Fibroblast of the aortic adventitia (primary cell): ENCODE measurements at regions not wholly inside any gene's neighbourhood (a gene's known extent, or its start where the extent isn't known, plus 50 kb on each side); places are given as distances from the start of the nearest gene placed in this dataset.

Source experiments
- DNase-seq: peaks from one replicate; pipeline ENCODE4 v3.0.0-alpha.2; 2010; ENCODE audit warnings: low read depth
- H3K4me3 ChIP-seq: 2 replicates; pipeline ENCODE4 v1.5.1; 2011; ENCODE audit warnings: low read depth, mild to moderate bottlenecking, control low read depth, low read length, moderate library complexity
- CTCF ChIP-seq: IDR thresholded peaks from 2 replicates; pipeline ENCODE4 v1.5.1; 2011; ENCODE audit warnings: mild to moderate bottlenecking, low read length, control low read depth, inconsistent platforms; ENCODE audit not compliant: insufficient read depth

DNA sequence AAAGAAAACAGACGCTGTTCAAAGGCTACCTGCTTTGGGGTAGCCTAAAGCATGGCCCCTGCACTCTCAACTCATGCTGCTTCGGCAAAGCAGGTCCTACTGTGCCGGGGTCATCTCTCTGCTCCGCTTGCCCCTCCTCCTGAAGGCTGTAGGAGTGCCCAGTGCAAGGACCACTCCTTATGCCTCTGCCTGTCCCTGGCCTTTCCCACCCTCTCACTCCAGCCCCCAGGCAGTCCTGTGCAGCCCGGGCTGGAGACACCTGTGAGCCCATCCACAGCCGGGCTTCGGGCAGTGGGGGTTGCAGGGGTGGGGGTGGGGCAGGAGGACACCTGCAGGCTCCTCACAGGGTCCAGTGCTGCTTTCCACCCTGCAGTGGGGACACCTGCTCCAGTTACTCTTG is 69.1 kb downstream of the ACKR3 start:
- H3K4me3 ChIP-seq, result no peak overlapping the region
- no peak for TF ChIP-seq CTCF
- no peak for DNase-seq

GRCh38 chr2:236639461-236640235 is 70.0 kb downstream of the ACKR3 start:
- DNase-seq, result no peak
- no peak overlapping the region for H3K4me3 ChIP-seq
- no peak for TF ChIP-seq CTCF

DNA sequence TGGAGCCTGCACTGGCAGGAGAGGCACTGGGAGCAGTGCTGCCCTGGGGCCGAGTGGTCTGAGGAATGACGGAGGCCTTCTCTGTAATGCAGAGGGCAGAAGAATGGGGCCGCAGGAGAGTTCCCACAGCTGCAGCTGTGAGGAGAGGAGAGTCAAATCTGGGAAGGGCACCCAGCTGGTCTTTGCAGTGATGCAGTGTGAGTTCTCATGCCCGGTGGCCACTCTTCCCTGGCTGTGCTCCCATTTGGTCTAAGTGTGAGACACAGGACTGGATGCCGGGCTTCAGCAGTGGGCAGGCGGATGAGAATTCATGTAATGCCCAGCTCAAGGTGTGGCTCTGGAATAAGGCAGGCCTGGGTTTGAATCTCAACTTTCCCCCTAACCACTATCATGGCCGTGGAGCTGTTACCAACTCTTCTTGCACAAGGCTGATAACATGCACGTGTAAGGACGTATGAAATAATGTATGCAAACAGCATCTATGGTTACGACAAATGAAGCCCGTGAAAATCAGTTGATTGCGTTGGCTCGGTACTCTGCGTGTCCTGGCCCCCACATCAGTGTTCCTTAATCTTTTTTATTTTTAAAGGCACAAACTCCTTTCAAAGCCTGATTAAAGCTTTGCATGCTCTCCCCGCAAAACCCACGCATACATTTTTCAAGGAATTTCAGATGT is 71.6 kb downstream of the ACKR3 start:
- no peak overlapping the region for H3K4me3 ChIP-seq
- no peak for DNase-seq
- TF ChIP-seq CTCF, result no peak

DNA sequence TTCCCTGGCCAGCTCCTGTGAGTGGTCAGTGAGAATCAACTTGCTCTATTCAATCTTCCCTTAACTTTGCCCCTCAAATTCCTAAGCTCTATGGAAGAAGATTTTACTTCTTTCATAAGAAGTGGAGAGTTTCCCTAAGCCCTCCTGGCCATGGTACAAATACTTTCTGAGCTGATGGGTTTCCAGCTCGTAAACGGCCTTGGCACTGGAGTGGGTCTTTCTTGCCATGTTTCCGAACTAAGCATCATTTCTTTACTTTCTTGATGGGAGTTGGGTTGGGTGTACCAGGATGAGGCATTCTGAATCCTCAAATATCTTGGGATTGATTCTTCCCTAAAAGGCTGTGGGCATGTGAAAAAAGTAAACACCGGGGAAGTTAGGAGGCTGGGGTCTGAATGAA is 72.5 kb downstream of the ACKR3 start:
- H3K4me3 ChIP-seq, result no peak overlapping the region
- TF ChIP-seq CTCF, result no peak
- peak; percentile 86 for DNase-seq

GRCh38 chr2:236642584-236643291 is 73.1 kb downstream of the ACKR3 start:
- DNase-seq, result peak; percentile 100
- TF ChIP-seq CTCF, result no peak
- H3K4me3 ChIP-seq, result peak overlapping the region; percentile 13

DNA sequence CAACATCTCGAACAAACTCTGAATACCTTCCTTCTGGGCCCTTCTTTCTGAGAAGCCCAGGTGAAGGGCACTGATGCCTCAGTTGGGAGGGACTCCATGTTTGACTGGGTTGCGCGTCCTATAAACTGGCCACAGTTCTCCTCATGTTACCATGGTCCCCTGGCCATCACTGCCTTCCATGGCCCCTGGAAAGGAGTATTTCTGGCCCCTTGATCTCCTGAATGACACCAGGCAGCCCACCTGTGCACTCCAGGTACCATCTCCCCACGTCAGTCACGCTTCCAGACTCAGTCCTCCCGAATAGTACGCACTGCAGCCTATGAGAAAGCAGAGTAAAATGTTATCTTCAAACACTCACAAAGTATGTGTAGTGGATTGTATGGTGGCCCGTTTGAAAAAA is 73.9 kb downstream of the ACKR3 start:
- no peak overlapping the region for H3K4me3 ChIP-seq
- TF ChIP-seq CTCF, result no peak
- DNase-seq, result no peak
